GM12872 (cell line): ENCODE measurements at regions not wholly inside any gene's neighbourhood (a gene's known extent, or its start where the extent isn't known, plus 50 kb on each side); places are given as distances from the start of the nearest gene placed in this dataset.

Experiments used
- TF ChIP-seq, protein P1 (sequence below): IDR thresholded peaks from 3 replicates; pipeline ENCODE4 v1.5.1; 2011; ENCODE audit warnings: low read depth, mild to moderate bottlenecking, low read length, moderate library complexity; ENCODE audit not compliant: insufficient read depth

GRCh38 chr17:64778240-64779097, 116.4 kb upstream of the SMURF2 start:
- TF ChIP-seq, protein P1, sequence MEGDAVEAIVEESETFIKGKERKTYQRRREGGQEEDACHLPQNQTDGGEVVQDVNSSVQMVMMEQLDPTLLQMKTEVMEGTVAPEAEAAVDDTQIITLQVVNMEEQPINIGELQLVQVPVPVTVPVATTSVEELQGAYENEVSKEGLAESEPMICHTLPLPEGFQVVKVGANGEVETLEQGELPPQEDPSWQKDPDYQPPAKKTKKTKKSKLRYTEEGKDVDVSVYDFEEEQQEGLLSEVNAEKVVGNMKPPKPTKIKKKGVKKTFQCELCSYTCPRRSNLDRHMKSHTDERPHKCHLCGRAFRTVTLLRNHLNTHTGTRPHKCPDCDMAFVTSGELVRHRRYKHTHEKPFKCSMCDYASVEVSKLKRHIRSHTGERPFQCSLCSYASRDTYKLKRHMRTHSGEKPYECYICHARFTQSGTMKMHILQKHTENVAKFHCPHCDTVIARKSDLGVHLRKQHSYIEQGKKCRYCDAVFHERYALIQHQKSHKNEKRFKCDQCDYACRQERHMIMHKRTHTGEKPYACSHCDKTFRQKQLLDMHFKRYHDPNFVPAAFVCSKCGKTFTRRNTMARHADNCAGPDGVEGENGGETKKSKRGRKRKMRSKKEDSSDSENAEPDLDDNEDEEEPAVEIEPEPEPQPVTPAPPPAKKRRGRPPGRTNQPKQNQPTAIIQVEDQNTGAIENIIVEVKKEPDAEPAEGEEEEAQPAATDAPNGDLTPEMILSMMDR = no peak

DNA sequence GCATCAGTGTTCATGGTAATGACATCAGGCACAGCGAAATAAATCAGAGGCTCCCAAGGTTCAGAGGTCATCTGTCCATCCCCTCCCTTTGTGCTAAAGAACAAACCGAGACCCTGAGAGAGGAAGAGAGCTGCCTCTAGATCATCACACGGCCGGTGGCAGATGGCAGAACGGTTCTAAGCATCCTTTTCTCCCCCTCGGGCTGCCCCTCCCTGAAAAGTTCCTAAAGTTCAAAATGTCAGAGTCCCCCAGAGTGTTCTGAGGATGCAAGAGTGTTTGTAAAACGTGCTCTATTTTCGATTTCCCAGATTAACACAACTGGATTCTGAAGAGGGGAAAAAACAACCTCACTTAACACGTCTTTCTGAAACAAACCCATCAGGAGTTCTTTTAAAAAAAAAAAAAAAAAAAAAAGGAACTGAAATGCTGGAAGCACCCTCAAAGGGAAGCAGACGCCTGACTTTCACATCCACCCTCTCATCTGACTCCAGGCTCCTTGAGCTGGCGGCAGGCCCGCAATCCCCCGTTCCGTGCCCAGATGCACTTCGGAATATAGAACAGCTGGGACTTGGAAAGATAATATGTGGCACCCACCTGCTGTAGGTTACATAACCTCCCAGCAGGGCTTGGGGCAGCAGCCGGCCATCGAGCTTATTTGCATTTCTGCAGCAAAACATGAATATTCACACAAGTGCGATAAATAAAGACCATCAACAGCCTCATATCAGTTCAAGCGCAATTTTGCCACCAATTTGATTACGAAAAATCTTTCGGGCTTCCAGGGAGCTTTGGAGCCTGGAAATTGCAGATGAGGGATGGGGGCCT, 115.5 kb upstream of the SMURF2 start:
- TF ChIP-seq, protein P1 = no peak

DNA sequence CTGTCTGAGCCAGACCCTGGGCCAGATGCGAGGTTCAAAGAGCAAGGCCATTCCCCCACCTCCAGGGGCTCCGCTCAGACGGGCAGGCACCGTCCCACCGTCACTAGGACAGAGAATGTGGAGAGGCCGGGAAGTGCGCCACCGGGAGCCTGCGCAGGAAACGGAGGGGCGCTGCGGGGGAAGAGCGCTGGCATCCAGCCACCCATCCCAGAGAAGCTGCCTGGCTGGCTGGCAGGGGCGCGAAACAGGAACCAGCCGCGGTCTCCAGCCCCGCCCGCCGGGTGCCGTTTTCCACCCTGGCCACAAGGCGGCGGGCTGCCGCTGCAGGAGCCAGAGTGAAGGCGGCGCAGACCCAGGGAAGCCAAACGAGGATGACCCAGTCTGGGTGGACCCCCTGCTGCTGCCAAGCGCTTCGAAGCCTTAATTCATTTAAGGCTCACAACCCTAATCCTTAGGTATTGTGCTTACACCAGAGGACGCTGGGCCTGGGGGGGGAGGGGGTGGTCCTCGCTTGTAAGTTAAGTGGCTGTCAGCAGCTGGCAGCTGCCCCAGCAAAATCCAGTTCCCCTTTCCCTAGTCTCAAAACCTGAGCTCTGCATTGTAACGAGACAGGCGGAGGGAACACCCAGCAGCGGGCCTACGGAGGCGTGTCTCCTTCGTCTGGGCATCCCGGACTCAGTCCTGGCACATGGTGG, 114.8 kb upstream of the SMURF2 start:
- TF ChIP-seq, protein P1 = peak; percentile 88

- TF ChIP-seq, protein P1 = no peak
Observed at GRCh38 chr17:64775701-64776570, 113.8 kb upstream of the SMURF2 start.

DNA sequence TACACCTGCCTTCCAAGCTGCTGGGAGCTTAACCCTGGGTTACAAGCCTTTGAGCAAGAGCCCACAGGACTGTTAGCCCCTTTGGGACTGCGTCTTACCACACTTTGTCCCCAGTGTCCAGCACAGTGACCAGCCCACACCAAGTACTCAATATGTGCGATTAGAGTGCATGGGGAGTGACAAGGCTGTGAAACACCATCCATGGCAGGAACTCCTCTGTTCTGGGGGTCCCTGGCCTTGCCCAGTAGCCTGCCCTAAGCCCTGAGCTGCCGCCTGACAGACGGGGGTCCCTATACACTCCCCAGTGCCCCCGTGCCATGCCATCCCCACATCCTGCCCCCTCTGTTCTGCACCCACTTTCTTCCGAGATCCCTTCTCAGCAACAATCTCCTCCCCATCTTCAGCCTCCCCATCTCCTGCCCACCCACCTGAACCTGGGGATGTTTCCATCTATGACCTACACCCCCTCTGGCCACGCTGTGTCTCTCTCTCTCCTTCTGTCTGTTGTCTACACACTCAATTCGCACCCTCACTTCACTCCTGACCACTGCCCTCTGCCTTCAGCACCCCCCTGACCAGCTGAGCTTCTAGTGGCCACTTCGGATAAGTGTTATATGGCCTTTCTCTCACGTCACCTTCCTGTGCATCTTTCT, 112.9 kb upstream of the SMURF2 start:
- TF ChIP-seq, protein P1 = no peak

GRCh38 chr17:64773836-64774761, 112.0 kb upstream of the SMURF2 start:
- TF ChIP-seq, protein P1 = peak; percentile 53
